IMR-90 (cell line): ENCODE measurements at regions not wholly inside any gene's neighbourhood (a gene's known extent, or its start where the extent isn't known, plus 50 kb on each side); places are given as distances from the start of the nearest gene placed in this dataset.

Source experiments
- ATAC-seq: fragments of 200-7000 bp; cut with Tn5 transposase; 2 replicates; pipeline ENCODE4 v1.9.1; 2020; ENCODE audit warnings: low read depth, mild to moderate bottlenecking, moderate library complexity
- BruUV-seq: library from RNA; stranded (reverse); fragments of 400-500 nt; replicated peaks from 2 replicates; lab custom pipeline; 2021; lab: Mats Ljungman, UMichigan
- CTCF ChIA-PET: fragments of 300-600 bp; formaldehyde crosslinking; extraction: SDS; loops from one replicate; lab custom pipeline; 2021; ENCODE audit warnings: antibody characterized with exemption; lab: Yijun Ruan, JAX
- POLR2A ChIA-PET: fragments of 300-600 bp; sonication (Branson Sonifier 250); formaldehyde crosslinking; loops from one replicate; lab custom pipeline; 2022; ENCODE audit warnings: antibody characterized with exemption; ENCODE audit not compliant: unreplicated experiment; lab: Charles Lee
- DNase-seq: peaks from one replicate; pipeline ENCODE4 v3.0.0; 2013
- H2AFZ ChIP-seq: replicated peaks from 2 replicates; pipeline ENCODE3; 2013; ENCODE audit warnings: low read length, mild to moderate bottlenecking; ENCODE audit not compliant: poor library complexity
- H2AK5ac ChIP-seq: 2 replicates; pipeline ENCODE4 v1.6.1; 2013; ENCODE audit warnings: low read depth, low read length, inconsistent platforms
- H2AK9ac ChIP-seq: replicated peaks from 2 replicates; pipeline ENCODE3; 2013; ENCODE audit warnings: mild to moderate bottlenecking, low read depth, low read length, moderate library complexity; ENCODE audit not compliant: poor library complexity
- H2BK120ac ChIP-seq: 2 replicates; pipeline ENCODE4 v1.6.1; 2013; ENCODE audit warnings: low read depth, low read length, inconsistent platforms
- H2BK15ac ChIP-seq: 3 replicates; pipeline ENCODE4 v1.6.1; 2013; ENCODE audit warnings: low read depth, low read length, inconsistent platforms
- H2BK20ac ChIP-seq: 2 replicates; pipeline ENCODE4 v1.6.1; 2013; ENCODE audit warnings: low read depth, mild to moderate bottlenecking, inconsistent platforms, low read length, moderate library complexity
- H2BK5ac ChIP-seq: 2 replicates; pipeline ENCODE4 v1.6.1; 2013; ENCODE audit warnings: mild to moderate bottlenecking, low read depth, low read length, inconsistent platforms; ENCODE audit not compliant: poor library complexity, severe bottlenecking
- H3K14ac ChIP-seq: replicated peaks from 2 replicates; pipeline ENCODE4 v1.6.1; 2013; ENCODE audit warnings: low read depth, low read length, inconsistent platforms
- H3K18ac ChIP-seq: 2 replicates; pipeline ENCODE4 v1.6.1; 2013; ENCODE audit warnings: low read depth, low read length, control low read depth
- H3K23ac ChIP-seq: 2 replicates; pipeline ENCODE4 v1.6.1; 2013; ENCODE audit warnings: low read depth, low read length, inconsistent platforms
- H3K27ac ChIP-seq: 2 replicates; pipeline ENCODE4 v1.5.1; 2013; ENCODE audit warnings: mild to moderate bottlenecking, control low read depth, low read length; ENCODE audit not compliant: insufficient read depth
- H3K27me3 ChIP-seq: 2 replicates; pipeline ENCODE4 v1.6.1; 2013; ENCODE audit warnings: low read length; ENCODE audit not compliant: control insufficient read depth, insufficient read depth
- H3K36me3 ChIP-seq: 2 replicates; pipeline ENCODE4 v1.6.1; 2013; ENCODE audit warnings: low read length, mixed read lengths; ENCODE audit not compliant: control insufficient read depth, insufficient read depth
- H3K4ac ChIP-seq: 2 replicates; pipeline ENCODE4 v1.6.1; 2013; ENCODE audit warnings: low read depth, low read length, inconsistent platforms
- H3K4me1 ChIP-seq: 2 replicates; pipeline ENCODE4 v1.6.1; 2013; ENCODE audit warnings: low read length, mixed read lengths; ENCODE audit not compliant: control insufficient read depth, insufficient read depth
- H3K4me2 ChIP-seq: 2 replicates; pipeline ENCODE4 v1.6.1; 2013; ENCODE audit warnings: low read depth, mild to moderate bottlenecking, control low read depth, low read length, moderate library complexity
- H3K4me3 ChIP-seq: 2 replicates; pipeline ENCODE4 v1.5.1; 2013; ENCODE audit warnings: low read depth, mild to moderate bottlenecking, control low read depth, low read length, moderate library complexity; ENCODE audit not compliant: insufficient read depth
- H3K56ac ChIP-seq: 2 replicates; pipeline ENCODE4 v1.6.1; 2013; ENCODE audit warnings: low read length, inconsistent platforms; ENCODE audit not compliant: insufficient read depth; ENCODE audit errors: extremely low read depth
- H3K79me1 ChIP-seq, 2 experiments: 2 replicates each; pipeline ENCODE4 v1.6.1; 2013; ENCODE audit warnings: low read length in 2 of 2, inconsistent platforms in 1 of 2, low read depth in 1 of 2
- H3K9ac ChIP-seq: 2 replicates; pipeline ENCODE4 v1.6.1; 2013; ENCODE audit warnings: low read depth, low read length, control low read depth
- H3K9me1 ChIP-seq: 2 replicates; pipeline ENCODE4 v1.6.1; 2013; ENCODE audit warnings: low read length, inconsistent platforms; ENCODE audit not compliant: insufficient read depth
- H3K9me3 ChIP-seq: 2 replicates; pipeline ENCODE4 v1.6.1; 2013; ENCODE audit warnings: low read length; ENCODE audit not compliant: control insufficient read depth, insufficient read depth
- H4K20me1 ChIP-seq: 2 replicates; pipeline ENCODE4 v1.6.1; 2013; ENCODE audit warnings: low read length, inconsistent platforms; ENCODE audit not compliant: insufficient read depth
- H4K5ac ChIP-seq: 2 replicates; pipeline ENCODE4 v1.6.1; 2013; ENCODE audit warnings: mild to moderate bottlenecking, low read depth, low read length, control low read depth
- H4K8ac ChIP-seq, 2 experiments: 2 replicates each; pipeline ENCODE4 v1.6.1; 2013; ENCODE audit warnings: low read depth in 2 of 2, low read length in 2 of 2, control low read depth in 1 of 2, inconsistent platforms in 1 of 2
- H4K91ac ChIP-seq: 2 replicates; pipeline ENCODE4 v1.6.1; 2013; ENCODE audit warnings: low read depth, low read length, inconsistent platforms; ENCODE audit not compliant: insufficient read depth
- CEBPB ChIP-seq: IDR thresholded peaks from 2 replicates; pipeline ENCODE4 v1.6.1; 2012; ENCODE audit warnings: low read depth, low read length, improper control_type of control experiment
- CHD1 ChIP-seq: IDR thresholded peaks from 2 replicates; pipeline ENCODE4 v1.6.1; 2012; ENCODE audit warnings: low read depth, low read length, improper control_type of control experiment
- CTCF ChIP-seq: conservative IDR thresholded peaks from 2 replicates; pipeline ENCODE4 v1.5.1; 2012; ENCODE audit warnings: mild to moderate bottlenecking, low read depth, low read length, improper control_type of control experiment
- ELK1 ChIP-seq: fragments of 150-350 bp; IDR thresholded peaks from 2 replicates; pipeline ENCODE4 v1.6.1; 2016; ENCODE audit warnings: low read depth, mild to moderate bottlenecking, low read length, moderate library complexity, borderline replicate concordance
- NFE2L2 ChIP-seq: fragments of 150-350 bp; IDR thresholded peaks from 2 replicates; pipeline ENCODE4 v1.6.1; 2016; ENCODE audit warnings: low read depth, mild to moderate bottlenecking, low read length
- POLR2A ChIP-seq: IDR thresholded peaks from 2 replicates; pipeline ENCODE4 v1.6.1; 2012; ENCODE audit warnings: mild to moderate bottlenecking, low read depth, low read length
- RAD21 ChIP-seq: IDR thresholded peaks from 2 replicates; pipeline ENCODE4 v1.6.1; 2012; ENCODE audit warnings: low read length, improper control_type of control experiment
- RCOR1 ChIP-seq: IDR thresholded peaks from 2 replicates; pipeline ENCODE4 v1.6.1; 2012; ENCODE audit warnings: mild to moderate bottlenecking, low read length, improper control_type of control experiment; ENCODE audit not compliant: insufficient replicate concordance
- RFX5 ChIP-seq: IDR thresholded peaks from 2 replicates; pipeline ENCODE4 v1.8.0; 2012; ENCODE audit warnings: low read depth, mild to moderate bottlenecking, low read length, moderate library complexity
- USF2 ChIP-seq: fragments of 150-350 bp; IDR thresholded peaks from 2 replicates; pipeline ENCODE4 v1.6.1; 2017; ENCODE audit warnings: mild to moderate bottlenecking, antibody characterized with exemption, low read length, low read depth
- WGBS, 2 experiments: methylation state at CpG; one replicate each; pipeline versions ENCODE4 v1.1.5 to v1.1.7; 2013; ENCODE audit warnings: missing lambda C conversion rate in 2 of 2; ENCODE audit not compliant: insufficient read length in 1 of 2; ENCODE audit errors: extremely low coverage in 2 of 2; 5-methylcytosine and 5-hydroxymethylcytosine counted together
- dilution Hi-C: fragments of 300-500 bp; cut with HindIII; formaldehyde crosslinking; loops from one replicate; pipeline ENCODE4 v1.14.3; 2018; ENCODE audit warnings: low sequenced_read_pairs; ENCODE audit not compliant: unreplicated experiment
- in situ Hi-C: fragments of 300-500 bp; cut with MboI; formaldehyde crosslinking; loops from 3 replicates; pipeline ENCODE4 v1.14.3; 2019; ENCODE audit warnings: low sequenced_read_pairs, inconsistent platforms, mixed read lengths
- intact Hi-C: fragments of 100-400 bp; cut with micrococcal nuclease; formaldehyde crosslinking; loops from 2 replicates; pipeline ENCODE4 v1.10.0; 2022

GRCh38 chr5:167063116-167063515, 1228.3 kb upstream of the WWC1 start:
- ATAC-seq (no peak), DNase-seq (no peak)
- no peaks in the 10 kb centered on the region for H3K4me1 ChIP-seq
- no peak overlapping the region for H3K14ac ChIP-seq
- H3K27me3 ChIP-seq = no peaks in the 10 kb centered on the region
- H3K9ac ChIP-seq = no peak overlapping the region
- no TSS peak for BruUV-seq
- no peak overlapping the region for H3K23ac ChIP-seq
- no peak overlapping the region for H2BK20ac ChIP-seq
- no peak overlapping the region for H2BK120ac ChIP-seq
- no peak overlapping the region for H3K56ac ChIP-seq
- CTCF ChIA-PET = no interaction called here
- no peak overlapping the region for H3K4me2 ChIP-seq
- no peak overlapping the region for H4K91ac ChIP-seq
- H4K5ac ChIP-seq = no peak overlapping the region
- H3K36me3 ChIP-seq = no peaks in the 10 kb centered on the region
- no peak overlapping the region for H2AK5ac ChIP-seq
- H3K27ac ChIP-seq = no peak overlapping the region
- in situ Hi-C loops = no loop called here
- no peak overlapping the region for H2BK15ac ChIP-seq
- no peaks in the 10 kb centered on the region for H3K79me1 ChIP-seq
- no peak overlapping the region for H3K4me3 ChIP-seq
- no peak overlapping the region for H2AFZ ChIP-seq
- H3K9me1 ChIP-seq = no peaks in the 10 kb centered on the region
- TF ChIP-seq RCOR1 = no peak
- no peak for TF ChIP-seq CEBPB
- no peak for TF ChIP-seq ELK1
- no peak for TF ChIP-seq POLR2A
- no peak for TF ChIP-seq RFX5
- no peak for TF ChIP-seq CTCF
- no peak for TF ChIP-seq RAD21
- no peak for TF ChIP-seq CHD1
- TF ChIP-seq USF2 = no peak
- TF ChIP-seq NFE2L2 = no peak
- H2BK5ac ChIP-seq = no peak overlapping the region
- no peak overlapping the region for H3K18ac ChIP-seq
- POLR2A ChIA-PET = no interaction called here
- intact Hi-C loops = no loop called here
- no peak overlapping the region for H2AK9ac ChIP-seq
- H3K4ac ChIP-seq = no peak overlapping the region
- no peak overlapping the region for H4K8ac ChIP-seq
- 0 out of 2 replicates have a peak, but pooled peaks cover 2% of the 10 kb centered on the region for H3K9me3 ChIP-seq
- H4K20me1 ChIP-seq = no peaks in the 10 kb centered on the region
- WGBS, 2 experiments = no CpG with 5 or more reads among the region's 4 CpGs
- dilution Hi-C loops = no loop called here
